HepG2 (cell line): ENCODE measurements at regions not wholly inside any gene's neighbourhood (a gene's known extent, or its start where the extent isn't known, plus 50 kb on each side); places are given as distances from the start of the nearest gene placed in this dataset.

Experiments
- ATAC-seq: fragments of 200-7000 bp; cut with Tn5 transposase; 3 replicates; pipeline ENCODE4 v1.9.1; 2020; ENCODE audit warnings: mild to moderate bottlenecking, moderate library complexity
- BruUV-seq: library from RNA; stranded (reverse); fragments of 400-500 nt; replicated peaks from 2 replicates; lab custom pipeline; 2021; lab: Mats Ljungman, UMichigan
- CTCF ChIA-PET: fragments of 300-600 bp; formaldehyde crosslinking; extraction: SDS; loops from one replicate; lab custom pipeline; 2021; ENCODE audit warnings: low total read pairs, inconsistent platforms, low intra/inter-chr PET ratio; lab: Yijun Ruan, JAX
- POLR2A ChIA-PET: fragments of 350-600 bp; sonication (Branson Sonifier 250); formaldehyde crosslinking; loops from one replicate; lab custom pipeline; 2020; ENCODE audit warnings: antibody characterized with exemption, inconsistent platforms; lab: Yijun Ruan, JAX
- DNase-seq: peaks from one replicate; pipeline ENCODE4 v3.0.0-alpha.2; 2015; ENCODE audit warnings: low spot score
- FAIRE-seq: peaks from 3 replicates; lab custom pipeline; 2011; peaks lifted over from hg19 to GRCh38; lab: Jason Lieb, UNC
- H2AFZ ChIP-seq: one replicate; pipeline ENCODE4 v1.6.1; 2011; ENCODE audit warnings: low read length, inconsistent platforms
- H3K27ac ChIP-seq: fragments of 300-600 bp; 3 replicates; pipeline ENCODE4 v1.8.0; 2011; ENCODE audit warnings: mixed run types, mild to moderate bottlenecking, mixed read lengths, low read length, inconsistent platforms; ENCODE audit not compliant: insufficient read depth; ENCODE audit errors: extremely low read length
- H3K27me3 ChIP-seq, 2 experiments: fragments of 200-600 bp in 1 of 2; 2 replicates in 1 of 2; 3 replicates in 1 of 2; pipeline versions ENCODE4 v1.6.0 to v1.8.0; 2011; ENCODE audit warnings: low read length in 2 of 2, mild to moderate bottlenecking in 2 of 2, moderate library complexity in 2 of 2, inconsistent platforms in 1 of 2; ENCODE audit not compliant: insufficient read depth in 2 of 2, control insufficient read depth in 1 of 2
- H3K36me3 ChIP-seq, 2 experiments: fragments of 200-600 bp in 1 of 2; replicated peaks in 1 of 2; 2 replicates in 1 of 2; 3 replicates in 1 of 2; pipeline versions ENCODE4 v1.5.1 to v1.8.0; 2011; ENCODE audit warnings: low read length in 2 of 2, inconsistent platforms in 1 of 2; ENCODE audit not compliant: insufficient read depth in 2 of 2, control insufficient read depth in 1 of 2
- H3K4me1 ChIP-seq: 2 replicates; pipeline ENCODE4 v1.5.1; 2012; ENCODE audit warnings: low read length, inconsistent platforms; ENCODE audit not compliant: insufficient read depth
- H3K4me2 ChIP-seq: 2 replicates; pipeline ENCODE4 v1.6.0; 2011; ENCODE audit warnings: low read depth, low read length, inconsistent platforms
- H3K4me3 ChIP-seq, 3 experiments: fragments of 200-600 bp in 1 of 3; sonication (generic), shearing (Covaris generic) in 1 of 3; replicated peaks in 1 of 3; 2 replicates each; pipeline ENCODE4 v1.5.1; 2011 to 2016; ENCODE audit warnings: low read length in 3 of 3, inconsistent platforms in 2 of 3, low read depth in 2 of 3, mild to moderate bottlenecking in 2 of 3, control low read depth in 1 of 3, mixed read lengths in 1 of 3; ENCODE audit not compliant: insufficient read depth in 1 of 3
- H3K79me2 ChIP-seq: one replicate; pipeline ENCODE4 v1.6.1; 2011; ENCODE audit warnings: low read length, inconsistent platforms; ENCODE audit not compliant: insufficient read depth
- H3K9ac ChIP-seq: 2 replicates; pipeline ENCODE4 v1.6.0; 2011; ENCODE audit warnings: mild to moderate bottlenecking, low read depth, low read length, inconsistent platforms; ENCODE audit not compliant: insufficient read depth
- H3K9me3 ChIP-seq: 2 replicates; pipeline ENCODE4 v1.5.1; 2012; ENCODE audit warnings: mild to moderate bottlenecking, low read length
- H4K20me1 ChIP-seq: 2 replicates; pipeline ENCODE4 v1.6.0; 2011; ENCODE audit warnings: inconsistent platforms, mild to moderate bottlenecking, low read length, moderate library complexity; ENCODE audit not compliant: insufficient read depth
- AGO1 ChIP-seq: fragments of 200-400 bp; formaldehyde crosslinking; IDR thresholded peaks from 2 replicates; pipeline ENCODE4 v1.6.1; 2017; ENCODE audit warnings: mild to moderate bottlenecking, low read depth, low read length, moderate library complexity; ENCODE audit not compliant: poor library complexity, severe bottlenecking
- ARNT ChIP-seq: fragments of 450-650 bp; IDR thresholded peaks from 2 replicates; pipeline ENCODE4 v1.6.1; 2017
- CBFB ChIP-seq: sonication (generic); formaldehyde crosslinking; IDR thresholded peaks from 2 replicates; pipeline ENCODE4 v1.4.0; 2020; ENCODE audit warnings: missing genetic modification reagents
- FOSL1 ChIP-seq: sonication (generic); formaldehyde crosslinking; IDR thresholded peaks from 2 replicates; pipeline ENCODE4 v1.9.0; 2021; ENCODE audit warnings: missing genetic modification reagents, borderline replicate concordance
- HCFC1 ChIP-seq: fragments of 150-350 bp; IDR thresholded peaks from 2 replicates; pipeline ENCODE4 v1.6.1; 2014; ENCODE audit warnings: low read depth, low read length
- HOXA7 ChIP-seq: sonication (generic); formaldehyde crosslinking; IDR thresholded peaks from 2 replicates; pipeline ENCODE4 v1.8.1; 2022; ENCODE audit warnings: mild to moderate bottlenecking, missing genetic modification reagents, moderate library complexity
- NCOA5 ChIP-seq: sonication (generic); formaldehyde crosslinking; IDR thresholded peaks from 2 replicates; pipeline ENCODE4 v1.4.0; 2020; ENCODE audit warnings: missing genetic modification reagents
- PHF5A ChIP-seq: IDR thresholded peaks from one replicate; pipeline ENCODE4 v1.6.1; 2018; ENCODE audit warnings: low read depth, missing genetic modification reagents; ENCODE audit not compliant: unreplicated experiment
- SIX1 ChIP-seq: sonication (generic); formaldehyde crosslinking; IDR thresholded peaks from 2 replicates; pipeline ENCODE4 v1.4.0; 2020; ENCODE audit warnings: missing genetic modification reagents, borderline replicate concordance
- SP2 ChIP-seq: sonication (generic); formaldehyde crosslinking; IDR thresholded peaks from 2 replicates; pipeline ENCODE4 v1.5.1; 2020; ENCODE audit warnings: mild to moderate bottlenecking, missing genetic modification reagents
- YEATS2 ChIP-seq: sonication (generic); formaldehyde crosslinking; IDR thresholded peaks from 2 replicates; pipeline ENCODE4 v1.4.0; 2020; ENCODE audit warnings: missing genetic modification reagents, borderline replicate concordance
- ZBTB14 ChIP-seq: sonication (generic); formaldehyde crosslinking; IDR thresholded peaks from 2 replicates; pipeline ENCODE4 v1.4.0; 2020; ENCODE audit warnings: missing genetic modification reagents
- ZBTB7A ChIP-seq: sonication (generic); formaldehyde crosslinking; IDR thresholded peaks from 2 replicates; pipeline ENCODE4 v1.8.0; 2022; ENCODE audit warnings: mild to moderate bottlenecking, missing genetic modification reagents
- ZFP62 ChIP-seq: sonication (generic); formaldehyde crosslinking; IDR thresholded peaks from 2 replicates; pipeline ENCODE4 v1.4.0; 2020; ENCODE audit warnings: missing genetic modification reagents
- ZNF276 ChIP-seq: sonication (generic); formaldehyde crosslinking; IDR thresholded peaks from 2 replicates; pipeline ENCODE4 v1.4.0; 2020; ENCODE audit warnings: mild to moderate bottlenecking, low read depth, missing genetic modification reagents
- ZNF530 ChIP-seq: sonication (generic); formaldehyde crosslinking; IDR thresholded peaks from 2 replicates; pipeline ENCODE4 v1.5.0; 2020; ENCODE audit warnings: low read depth, mild to moderate bottlenecking, missing genetic modification reagents
- ZNF616 ChIP-seq: sonication (generic); formaldehyde crosslinking; IDR thresholded peaks from 2 replicates; pipeline ENCODE4 v1.5.0; 2020; ENCODE audit warnings: low read depth, mild to moderate bottlenecking, missing genetic modification reagents
- WGBS: methylation state at CpG from one replicate; pipeline ENCODE4 v1.1.6; 2017; ENCODE audit warnings: low lambda C conversion rate; 5-methylcytosine and 5-hydroxymethylcytosine counted together
- in situ Hi-C: cut with HindIII; loops from 2 replicates; pipeline ENCODE4 v1.10.0; 2017; ENCODE audit warnings: low pct_unique_long_range_greater_than_20kb; ENCODE audit not compliant: extremely low pct_ligation_motif_present
- intact Hi-C: fragments of 100-400 bp; cut with micrococcal nuclease; formaldehyde crosslinking; loops from one replicate; pipeline ENCODE4 v1.10.0; 2022; ENCODE audit not compliant: unreplicated experiment
- TF ChIP-seq, protein P1 (sequence below): sonication (generic); formaldehyde crosslinking; IDR thresholded peaks from 2 replicates; pipeline ENCODE4 v1.5.0; 2020; ENCODE audit warnings: mild to moderate bottlenecking, missing genetic modification reagents

- TF ChIP-seq, protein P1, sequence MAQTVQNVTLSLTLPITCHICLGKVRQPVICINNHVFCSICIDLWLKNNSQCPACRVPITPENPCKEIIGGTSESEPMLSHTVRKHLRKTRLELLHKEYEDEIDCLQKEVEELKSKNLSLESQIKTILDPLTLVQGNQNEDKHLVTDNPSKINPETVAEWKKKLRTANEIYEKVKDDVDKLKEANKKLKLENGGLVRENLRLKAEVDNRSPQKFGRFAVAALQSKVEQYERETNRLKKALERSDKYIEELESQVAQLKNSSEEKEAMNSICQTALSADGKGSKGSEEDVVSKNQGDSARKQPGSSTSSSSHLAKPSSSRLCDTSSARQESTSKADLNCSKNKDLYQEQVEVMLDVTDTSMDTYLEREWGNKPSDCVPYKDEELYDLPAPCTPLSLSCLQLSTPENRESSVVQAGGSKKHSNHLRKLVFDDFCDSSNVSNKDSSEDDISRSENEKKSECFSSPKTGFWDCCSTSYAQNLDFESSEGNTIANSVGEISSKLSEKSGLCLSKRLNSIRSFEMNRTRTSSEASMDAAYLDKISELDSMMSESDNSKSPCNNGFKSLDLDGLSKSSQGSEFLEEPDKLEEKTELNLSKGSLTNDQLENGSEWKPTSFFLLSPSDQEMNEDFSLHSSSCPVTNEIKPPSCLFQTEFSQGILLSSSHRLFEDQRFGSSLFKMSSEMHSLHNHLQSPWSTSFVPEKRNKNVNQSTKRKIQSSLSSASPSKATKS (CRISPR knock-in tag) = no peak
- TF ChIP-seq FOSL1 (no peak), PHF5A (CRISPR knock-in tag) (no peak), ZNF616 (CRISPR knock-in tag) (no peak)
- TF ChIP-seq, all 625 proteins: peak for 0
Observed at GRCh38 chr2:123717636-123718334, 307.3 kb upstream of the CNTNAP5 start (continued).

DNA sequence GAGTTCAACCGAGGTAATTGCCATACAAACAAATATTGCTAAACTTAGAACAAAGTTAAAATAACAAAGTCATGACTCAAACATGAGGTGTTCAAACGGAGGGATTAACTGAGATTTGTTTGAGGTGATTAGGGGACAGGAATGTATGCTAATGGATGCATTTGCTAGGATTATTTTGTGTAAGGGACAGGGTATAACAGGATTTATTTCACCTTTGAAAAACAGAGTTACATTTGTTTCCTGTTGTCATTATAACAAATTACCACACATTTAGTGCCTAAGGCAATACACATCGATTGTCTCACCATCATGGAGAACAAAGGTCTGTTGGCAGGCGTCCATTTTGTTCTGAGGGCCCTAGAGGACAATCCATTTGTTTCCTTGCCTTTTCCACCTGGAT is 304.3 kb upstream of the CNTNAP5 start:
- ChIA-PET CTCF (no interaction called here), POLR2A (no interaction called here)
- no peak for ATAC-seq
- H3K4me1 ChIP-seq = no peaks in the 10 kb centered on the region
- under 1% methylated on average over 4 of the region's 4 CpGs for WGBS
- no peak overlapping the region for H3K4me2 ChIP-seq
- TF ChIP-seq HCFC1 (no peak), SIX1 (CRISPR knock-in tag) (no peak), ZNF276 (CRISPR knock-in tag) (no peak), NCOA5 (no peak), ZFP62 (no peak), ZNF530 (CRISPR knock-in tag) (no peak), CBFB (CRISPR knock-in tag) (no peak), ARNT (no peak), AGO1 (no peak), HOXA7 (no peak), YEATS2 (CRISPR knock-in tag) (no peak), ZBTB14 (CRISPR knock-in tag) (no peak), SP2 (CRISPR knock-in tag) (no peak), ZBTB7A (CRISPR knock-in tag) (no peak)
- no peaks in the 10 kb centered on the region for H3K27me3 ChIP-seq
- no peaks in the 10 kb centered on the region for H3K79me2 ChIP-seq
- H3K27ac ChIP-seq = no peak overlapping the region
- FAIRE-seq = no peak
- no peak overlapping the region for H2AFZ ChIP-seq
- no peak overlapping the region for H3K4me3 ChIP-seq
- no peaks in the 10 kb centered on the region for H3K36me3 ChIP-seq
- intact Hi-C loops = no loop called here
- H4K20me1 ChIP-seq = no peaks in the 10 kb centered on the region
- BruUV-seq = no TSS peak
- DNase-seq = no peak
- H3K9ac ChIP-seq = no peak overlapping the region
- H3K9me3 ChIP-seq = peaks cover 96% of the 10 kb centered on the region
- in situ Hi-C loops = no loop called here
